AG09309 (cell line): ENCODE measurements at regions not wholly inside any gene's neighbourhood (a gene's known extent, or its start where the extent isn't known, plus 50 kb on each side); places are given as distances from the start of the nearest gene placed in this dataset.

Experiments
- DNase-seq: peaks from one replicate; pipeline ENCODE4 v3.0.0-alpha.2; 2010; ENCODE audit warnings: low read depth
- H3K4me3 ChIP-seq: 2 replicates; pipeline ENCODE4 v1.5.1; 2011; ENCODE audit warnings: mild to moderate bottlenecking, low read depth, low read length, moderate library complexity; ENCODE audit not compliant: control insufficient read depth
- CTCF ChIP-seq: IDR thresholded peaks from 2 replicates; pipeline ENCODE4 v1.5.1; 2011; ENCODE audit warnings: mild to moderate bottlenecking, low read depth, low read length, inconsistent platforms; ENCODE audit not compliant: insufficient read depth, control insufficient read depth; ENCODE audit errors: missing control alignments

- no peak overlapping the region for H3K4me3 ChIP-seq
- no peak for DNase-seq
- no peak for TF ChIP-seq CTCF
These were observed 183.6 kb downstream of the ABHD5 start for GRCh38 chr3:43874290-43874689.

- DNase-seq = no peak
- no peak overlapping the region for H3K4me3 ChIP-seq
- TF ChIP-seq CTCF = no peak
These were observed 184.0 kb downstream of the ABHD5 start for GRCh38 chr3:43874731-43875130.

GRCh38 chr3:43876648-43877047 lies 185.9 kb downstream of the ABHD5 start:
- no peak for DNase-seq
- H3K4me3 ChIP-seq = no peak overlapping the region
- no peak for TF ChIP-seq CTCF

- DNase-seq = no peak
- no peak overlapping the region for H3K4me3 ChIP-seq
- peak; percentile 32 for TF ChIP-seq CTCF
These were observed 188.4 kb downstream of the ABHD5 start for GRCh38 chr3:43879166-43879565.

GRCh38 chr3:43882976-43883680 lies 192.4 kb downstream of the ABHD5 start:
- no peak for DNase-seq
- TF ChIP-seq CTCF = no peak
- H3K4me3 ChIP-seq = no peak overlapping the region

- H3K4me3 ChIP-seq = no peak overlapping the region
- no peak for TF ChIP-seq CTCF
- DNase-seq = no peak
These were observed 193.1 kb downstream of the ABHD5 start for GRCh38 chr3:43883729-43884396.
